GM19397 (cell line): ENCODE measurements at regions not wholly inside any gene's neighbourhood (a gene's known extent, or its start where the extent isn't known, plus 50 kb on each side); places are given as distances from the start of the nearest gene placed in this dataset.
"Not testable (repeated sequence)": the region's sequence is repeated elsewhere in the genome, so short reads cannot be mapped to it uniquely, and the experiment has no call there.

Experiments used
- ATAC-seq: cut with Tn5 transposase; IDR thresholded peaks from one replicate; pipeline ENCODE4 v1.9.1; 2021; ENCODE audit warnings: mild to moderate bottlenecking, moderate library complexity; ENCODE audit not compliant: unreplicated experiment

DNA sequence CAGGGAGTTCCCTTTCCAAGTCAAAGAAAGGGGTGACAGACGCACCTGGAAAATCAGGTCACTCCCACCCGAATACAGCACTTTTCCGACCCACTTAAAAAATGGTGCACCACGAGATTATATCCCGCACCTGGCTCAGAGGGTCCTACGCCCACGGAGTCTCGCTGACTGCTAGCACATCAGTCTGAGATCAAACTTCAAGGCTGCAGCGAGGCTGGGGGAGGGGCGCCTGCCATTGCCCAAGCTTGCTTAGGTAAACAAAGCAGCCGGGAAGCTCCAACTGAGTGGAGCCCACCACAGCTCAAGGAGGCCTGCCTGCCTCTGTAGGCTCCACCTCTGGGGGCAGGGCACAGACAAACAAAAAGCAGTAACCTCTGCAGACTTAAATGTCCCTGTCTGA, 277.8 kb upstream of the ARHGAP42 start:
- ATAC-seq, result not testable (repeated sequence)

- ATAC-seq, result no peak
Observed at GRCh38 chr11:100419518-100419917, 267.6 kb upstream of the ARHGAP42 start.

DNA sequence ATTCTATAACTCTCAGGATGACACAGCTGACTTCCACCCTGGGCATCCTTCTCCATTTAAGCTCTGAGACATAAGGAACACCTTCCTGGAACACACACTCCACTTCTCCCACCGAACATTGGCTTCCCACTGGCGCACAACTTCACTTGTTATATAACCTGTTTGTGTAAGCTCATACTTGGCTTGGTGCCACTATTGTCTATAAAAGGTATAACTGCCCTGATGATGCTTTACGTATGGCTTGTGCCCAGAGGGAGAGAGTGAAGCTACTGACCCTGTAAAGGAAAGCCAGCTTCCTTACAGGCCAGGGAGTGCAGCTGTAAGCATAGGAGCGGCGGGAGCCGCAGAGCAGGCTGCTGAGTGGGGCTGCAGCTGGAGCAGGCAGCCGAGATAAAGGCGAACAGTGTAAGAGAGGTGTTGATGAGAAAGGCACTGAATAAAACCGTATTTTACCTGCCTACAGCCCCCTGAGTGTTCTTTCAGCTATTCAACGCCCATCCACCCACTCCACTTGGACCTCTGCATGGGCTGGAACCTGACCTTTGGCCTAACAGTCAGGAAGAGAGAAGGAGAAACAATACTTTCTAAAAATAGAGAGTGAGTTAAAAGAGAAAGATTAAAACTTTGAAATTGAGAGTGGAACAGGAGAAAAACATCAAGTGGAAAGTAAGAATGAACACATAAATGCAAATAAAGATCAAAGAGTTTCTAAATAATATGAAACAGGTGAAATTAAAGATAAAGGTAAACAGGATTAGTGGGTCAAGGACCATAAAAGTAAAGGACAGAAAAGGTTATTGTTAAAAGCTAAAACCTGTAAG, 252.1 kb upstream of the ARHGAP42 start:
- ATAC-seq, result no peak

DNA sequence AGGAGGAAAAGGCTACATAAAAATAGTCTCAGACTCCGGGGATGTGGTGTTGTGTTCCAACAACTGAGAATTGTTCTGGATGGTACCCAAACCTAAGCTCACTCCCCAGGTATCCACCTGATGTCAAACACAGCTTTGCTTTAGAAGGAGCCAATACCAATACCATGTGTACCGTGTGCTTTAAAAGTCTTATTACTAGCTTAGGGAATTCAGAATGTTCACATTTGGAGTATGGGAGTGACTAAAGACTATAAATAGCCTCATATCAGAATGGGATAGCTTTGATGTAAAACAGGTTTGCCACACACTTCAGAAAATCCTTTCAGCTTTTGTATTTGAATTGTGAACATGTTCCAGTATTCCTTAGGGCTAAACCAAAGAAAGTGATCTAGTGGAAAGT, 248.7 kb upstream of the ARHGAP42 start:
- no peak for ATAC-seq

- no peak for ATAC-seq
Observed at GRCh38 chr11:100441086-100441485, 246.0 kb upstream of the ARHGAP42 start.

DNA sequence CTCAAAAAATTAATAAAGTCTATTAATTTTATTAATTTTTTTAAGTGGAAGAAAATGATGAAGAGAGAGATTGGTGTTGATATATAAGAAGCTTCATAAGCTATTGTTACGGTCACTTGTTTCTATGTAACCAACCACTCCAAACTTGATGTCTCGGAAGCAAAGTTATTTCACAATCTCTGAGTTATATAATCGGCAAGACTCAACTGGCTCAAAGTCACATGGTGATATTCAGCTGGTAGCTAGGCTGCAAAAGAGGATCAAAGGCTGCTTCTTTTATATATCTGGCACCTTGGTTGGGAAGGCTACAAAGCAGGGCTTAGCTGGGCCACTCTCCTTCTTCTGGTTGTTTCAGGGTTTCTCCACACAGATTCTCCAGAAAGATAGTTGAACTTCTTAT, 245.1 kb upstream of the ARHGAP42 start:
- no peak for ATAC-seq

- ATAC-seq, result no peak
Observed at GRCh38 chr11:100445231-100445735, 241.8 kb upstream of the ARHGAP42 start.

GRCh38 chr11:100451801-100452460, 235.2 kb upstream of the ARHGAP42 start:
- not testable (repeated sequence) for ATAC-seq

GRCh38 chr11:100459811-100460210, 227.3 kb upstream of the ARHGAP42 start:
- no peak for ATAC-seq

GRCh38 chr11:100460426-100460825, 226.7 kb upstream of the ARHGAP42 start:
- ATAC-seq, result no peak

DNA sequence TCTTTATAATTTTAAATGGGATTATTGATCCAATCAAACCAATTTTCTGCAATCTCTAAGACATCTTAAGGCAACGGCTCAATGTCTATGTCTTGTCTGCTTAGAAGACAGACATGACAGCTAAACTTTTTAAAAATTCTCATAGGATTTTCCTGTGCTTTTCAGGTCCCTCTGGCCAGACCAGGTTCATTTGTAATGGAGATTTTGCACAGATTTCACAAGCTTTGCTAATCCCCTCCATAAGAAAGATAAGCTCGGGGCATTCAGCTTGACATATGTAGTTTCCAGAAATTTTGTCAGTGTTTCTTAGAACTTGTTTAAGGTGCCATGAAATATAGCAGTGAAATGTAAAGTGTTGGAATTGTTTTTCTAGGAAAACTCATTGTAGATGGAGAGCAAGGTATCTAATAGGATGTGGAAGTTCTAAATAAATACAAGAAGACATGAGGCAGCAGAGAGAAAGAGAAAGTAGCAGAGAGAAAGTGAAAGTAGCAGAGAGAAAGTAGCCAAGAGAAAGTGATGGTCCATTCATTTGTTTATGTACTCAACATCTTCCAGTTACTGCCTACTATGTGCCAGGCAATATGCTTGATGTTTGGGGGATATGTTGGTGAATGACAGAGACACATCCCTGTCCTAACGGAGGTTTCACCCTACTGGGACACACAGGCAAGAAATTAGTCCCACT, 219.1 kb upstream of the ARHGAP42 start:
- ATAC-seq, result no peak

DNA sequence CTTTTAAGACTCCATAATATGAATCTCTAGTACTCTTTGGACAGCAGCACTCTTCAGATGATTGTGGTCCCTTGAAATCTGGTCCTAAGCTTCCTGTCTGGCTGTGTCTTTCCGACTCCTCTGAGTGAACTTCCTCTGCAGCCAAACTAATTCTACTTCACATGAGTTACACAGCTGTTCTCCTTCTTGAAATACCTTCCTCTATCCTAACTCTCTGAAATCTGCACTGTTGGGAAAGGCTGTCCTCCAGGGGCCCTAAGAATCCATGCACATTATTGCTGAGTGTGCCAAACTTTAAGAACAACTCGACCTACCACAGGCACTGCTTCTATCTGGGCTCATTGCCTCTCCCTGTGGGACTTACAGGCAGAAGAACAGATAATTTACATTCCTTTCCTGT, 217.3 kb upstream of the ARHGAP42 start:
- ATAC-seq, result no peak

- ATAC-seq, result no peak
Observed at GRCh38 chr11:100472727-100473389, 214.2 kb upstream of the ARHGAP42 start.

DNA sequence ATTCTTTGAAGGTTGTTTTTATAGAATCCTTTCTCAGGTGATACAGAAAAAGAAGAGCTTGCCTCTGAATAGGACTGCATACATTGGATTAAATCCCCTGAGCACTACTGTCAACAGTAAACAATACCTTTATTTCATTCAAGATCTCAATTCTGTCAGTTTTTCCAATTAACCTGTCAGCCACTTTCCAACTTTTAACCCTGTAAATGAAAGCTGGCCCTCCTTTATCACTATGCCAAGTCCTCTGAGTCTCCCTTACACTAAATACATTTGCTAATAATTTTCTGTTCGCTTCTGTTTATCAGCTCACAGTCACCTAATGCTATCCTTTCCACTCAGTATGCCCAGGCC, 213.7 kb upstream of the ARHGAP42 start:
- no peak for ATAC-seq

- ATAC-seq, result no peak
Observed at GRCh38 chr11:100484948-100485347, 202.1 kb upstream of the ARHGAP42 start.

- ATAC-seq, result no peak
Observed at GRCh38 chr11:100498780-100499179, 188.3 kb upstream of the ARHGAP42 start.

DNA sequence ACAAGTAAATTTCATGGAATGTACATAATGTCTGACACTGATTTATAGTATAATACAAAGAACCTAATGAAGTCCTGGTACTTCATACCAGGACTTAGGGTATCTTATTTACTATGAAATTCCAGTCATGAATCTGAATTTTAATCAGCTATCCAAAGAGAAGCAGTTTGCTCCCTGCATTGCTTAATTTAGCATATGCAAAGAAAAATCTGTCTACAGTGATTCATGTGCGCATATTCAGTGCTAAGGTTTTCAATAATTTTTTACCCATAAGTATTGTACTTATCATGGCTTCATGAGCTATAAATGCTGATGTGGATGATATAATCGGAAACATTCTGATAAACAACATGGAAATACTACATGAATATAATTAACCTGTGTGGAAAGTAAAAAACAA, 185.6 kb upstream of the ARHGAP42 start:
- no peak for ATAC-seq

DNA sequence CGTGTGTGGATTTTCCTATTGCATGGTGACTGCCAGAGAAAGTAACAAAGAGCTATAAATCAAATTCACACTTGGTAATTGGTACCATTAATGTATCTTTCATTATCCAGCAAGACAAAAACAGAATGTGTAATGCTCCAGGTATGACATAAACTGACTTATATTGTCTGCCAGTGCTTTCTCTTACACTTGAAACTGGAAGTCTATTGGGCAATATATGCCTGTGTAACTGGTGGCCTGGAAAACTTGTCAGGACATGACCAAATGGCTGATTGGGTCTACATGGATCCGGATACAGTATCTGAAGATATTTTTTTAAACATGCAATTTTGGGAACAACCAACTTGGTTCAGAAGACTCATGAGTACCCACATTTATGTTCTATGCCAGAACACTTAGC, 174.6 kb upstream of the ARHGAP42 start:
- ATAC-seq, result no peak

DNA sequence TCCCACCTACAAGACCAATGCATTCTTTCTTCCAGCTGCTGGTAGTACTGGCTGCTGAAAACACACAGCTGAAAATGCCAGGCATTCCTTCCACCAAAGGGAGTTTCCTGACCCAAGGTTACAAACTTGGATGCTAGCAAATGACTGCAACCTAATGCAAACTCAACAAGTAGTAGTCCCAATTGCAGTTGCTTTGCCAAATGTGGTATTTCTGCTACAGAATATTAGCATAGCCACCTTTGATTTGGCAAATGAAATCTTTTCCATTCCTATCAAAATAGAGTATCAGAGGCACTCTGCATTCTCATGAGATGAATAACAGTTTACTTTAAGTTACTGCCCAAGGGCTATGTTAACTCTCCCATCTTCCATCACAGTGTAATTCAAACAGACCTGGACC, 172.0 kb upstream of the ARHGAP42 start:
- ATAC-seq, result no peak

DNA sequence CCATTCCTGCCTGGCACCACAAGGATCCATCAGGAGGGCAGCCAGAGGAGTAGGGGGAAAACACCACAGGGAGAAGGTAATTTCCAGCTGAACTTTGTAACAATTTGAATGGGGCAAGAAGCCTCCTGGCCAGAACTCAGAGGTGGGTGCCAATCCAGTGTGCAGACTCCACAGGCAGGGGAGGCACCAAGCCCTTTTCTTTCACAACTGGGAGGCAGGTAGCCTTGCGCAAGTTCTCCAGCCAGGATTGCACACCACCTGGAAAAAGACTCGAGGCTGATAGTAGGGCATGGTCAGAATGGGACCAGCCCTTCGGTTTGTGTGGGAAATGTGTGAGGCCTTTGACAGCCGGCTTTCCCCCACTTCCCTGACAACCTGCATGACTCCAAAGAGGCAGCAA, 161.9 kb upstream of the ARHGAP42 start:
- no peak for ATAC-seq

DNA sequence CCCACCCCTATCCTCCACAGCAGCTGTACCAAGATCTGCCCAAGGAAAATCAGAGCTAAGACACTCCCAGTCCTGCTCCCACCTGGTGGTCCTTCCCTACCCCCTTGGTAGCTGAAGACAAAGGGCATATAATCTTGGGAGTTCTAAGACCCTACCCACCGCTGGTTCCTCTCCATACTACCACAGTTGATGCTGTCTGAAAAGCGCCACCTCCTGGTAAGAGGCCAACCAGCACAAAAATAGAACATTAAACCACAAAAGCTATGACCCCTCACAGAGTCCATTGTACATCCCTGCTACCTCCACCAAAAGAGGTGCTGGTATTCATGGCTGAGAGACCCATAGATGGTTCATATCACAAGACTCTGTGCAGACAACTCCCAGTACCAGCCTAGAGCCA, 161.5 kb upstream of the ARHGAP42 start:
- no peak for ATAC-seq
